GM12864 (cell line): ENCODE measurements at regions not wholly inside any gene's neighbourhood (a gene's known extent, or its start where the extent isn't known, plus 50 kb on each side); places are given as distances from the start of the nearest gene placed in this dataset.

Experiments
- DNase-seq: peaks from one replicate; pipeline ENCODE4 v3.0.0-alpha.2; 2011; ENCODE audit warnings: low read depth
- H3K4me3 ChIP-seq: 2 replicates; pipeline ENCODE4 v1.5.1; 2011; ENCODE audit warnings: mild to moderate bottlenecking, low read depth, low read length, control low read depth
- CTCF ChIP-seq: IDR thresholded peaks from 2 replicates; pipeline ENCODE4 v1.5.1; 2011; ENCODE audit warnings: low read depth, mild to moderate bottlenecking, moderate library complexity, low read length, control low read depth, inconsistent platforms; ENCODE audit errors: missing control alignments

- no peak for TF ChIP-seq CTCF
Measured at GRCh38 chr1:199411506-199411905, 616.0 kb upstream of the NR5A2 start.

GRCh38 chr1:199422206-199422605, 605.3 kb upstream of the NR5A2 start:
- no peak for DNase-seq
- TF ChIP-seq CTCF = no peak

More at GRCh38 chr1:199411506-199411905, 616.0 kb upstream of the NR5A2 start:
- DNase-seq = no peak
- no peak overlapping the region for H3K4me3 ChIP-seq

GRCh38 chr1:199447906-199448305, 579.6 kb upstream of the NR5A2 start:
- no peak overlapping the region for H3K4me3 ChIP-seq
- TF ChIP-seq CTCF = no peak
- no peak for DNase-seq

More at GRCh38 chr1:199422206-199422605, 605.3 kb upstream of the NR5A2 start:
- no peak overlapping the region for H3K4me3 ChIP-seq

GRCh38 chr1:199448646-199449045, 578.9 kb upstream of the NR5A2 start:
- no peak overlapping the region for H3K4me3 ChIP-seq
- no peak for DNase-seq
- TF ChIP-seq CTCF = no peak

- no peak overlapping the region for H3K4me3 ChIP-seq
- DNase-seq = no peak
- no peak for TF ChIP-seq CTCF
Measured at GRCh38 chr1:199449221-199449620, 578.3 kb upstream of the NR5A2 start.

GRCh38 chr1:199449681-199450080, 577.8 kb upstream of the NR5A2 start:
- no peak for DNase-seq
- no peak for TF ChIP-seq CTCF
- no peak overlapping the region for H3K4me3 ChIP-seq

GRCh38 chr1:199452627-199453026, 574.9 kb upstream of the NR5A2 start:
- no peak overlapping the region for H3K4me3 ChIP-seq
- no peak for DNase-seq
- TF ChIP-seq CTCF = no peak
